HG03108 (cell line): ENCODE measurements at regions not wholly inside any gene's neighbourhood (a gene's known extent, or its start where the extent isn't known, plus 50 kb on each side); places are given as distances from the start of the nearest gene placed in this dataset.
"Not testable (repeated sequence)": the region's sequence is repeated elsewhere in the genome, so short reads cannot be mapped to it uniquely, and the experiment has no call there.

Experiments used
- ATAC-seq: cut with Tn5 transposase; IDR thresholded peaks from one replicate; pipeline ENCODE4 v1.9.1; 2021; ENCODE audit warnings: moderate library complexity; ENCODE audit not compliant: unreplicated experiment

DNA sequence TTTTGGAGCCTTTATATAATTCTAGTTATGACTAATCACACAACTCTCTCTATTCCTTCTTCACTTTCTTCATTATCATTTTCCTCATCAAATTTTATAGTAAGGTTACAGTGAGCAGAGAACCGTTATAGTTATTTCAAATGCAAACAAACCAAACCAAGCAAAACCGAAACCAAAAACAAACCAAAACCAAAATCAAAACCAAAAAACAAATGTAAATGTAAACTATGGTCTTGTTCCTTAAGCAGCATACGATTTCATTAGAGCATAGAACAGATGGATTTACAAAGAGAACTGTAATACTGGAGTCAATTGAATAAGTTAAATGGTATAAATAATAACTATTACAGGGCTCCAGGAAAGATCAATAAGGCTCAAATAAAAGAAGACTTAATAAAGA, 447.1 kb downstream of the LRRC70 start:
- ATAC-seq = no peak

- ATAC-seq = no peak
Observed at GRCh38 chr5:63022403-63022802, 443.8 kb downstream of the LRRC70 start.

- ATAC-seq = no peak
Observed at GRCh38 chr5:63011158-63011557, 432.5 kb downstream of the LRRC70 start.

- ATAC-seq = no peak
Observed at GRCh38 chr5:63008195-63008594, 429.6 kb downstream of the LRRC70 start.

DNA sequence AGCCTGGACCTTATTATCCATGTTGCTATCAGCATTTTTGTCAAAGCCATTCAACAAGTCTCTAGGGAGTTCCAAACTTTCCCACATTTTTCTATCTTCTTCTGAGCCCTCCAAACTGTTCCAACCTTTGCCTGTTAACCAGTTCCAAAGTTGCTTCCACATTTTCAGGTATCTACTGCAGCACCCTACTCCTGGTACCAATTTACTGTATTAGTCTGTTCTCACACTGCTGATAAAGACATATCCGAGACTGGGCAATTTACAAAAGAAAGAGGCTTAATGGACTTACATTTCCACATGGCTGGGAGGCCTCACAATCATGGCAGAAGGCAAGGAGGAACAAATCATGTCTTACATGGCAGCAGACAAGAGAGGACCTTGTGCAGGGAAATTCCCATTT, 416.2 kb downstream of the LRRC70 start:
- ATAC-seq = not testable (repeated sequence)

- no peak for ATAC-seq
Observed at GRCh38 chr5:62985749-62986148, 407.1 kb downstream of the LRRC70 start.

DNA sequence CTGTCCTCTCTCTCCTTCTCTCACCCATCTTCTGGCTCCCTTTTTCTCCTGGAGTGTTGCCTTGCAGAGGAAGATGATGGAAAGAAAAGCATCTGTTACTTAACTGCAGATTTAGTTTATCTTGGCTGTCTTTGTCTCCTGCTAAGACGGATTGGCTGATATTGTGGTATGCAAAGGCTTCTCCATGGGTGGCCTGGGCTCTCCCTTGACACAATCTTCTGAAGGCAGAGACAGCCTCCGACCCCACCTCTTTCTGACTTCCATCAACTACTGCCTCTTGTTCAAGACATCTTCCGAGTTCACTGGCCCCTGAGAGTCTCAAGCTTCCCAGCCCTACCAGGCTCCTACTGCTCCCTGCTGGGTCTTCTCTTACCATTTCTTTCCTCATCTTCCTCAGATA, 403.7 kb downstream of the LRRC70 start:
- ATAC-seq = no peak

DNA sequence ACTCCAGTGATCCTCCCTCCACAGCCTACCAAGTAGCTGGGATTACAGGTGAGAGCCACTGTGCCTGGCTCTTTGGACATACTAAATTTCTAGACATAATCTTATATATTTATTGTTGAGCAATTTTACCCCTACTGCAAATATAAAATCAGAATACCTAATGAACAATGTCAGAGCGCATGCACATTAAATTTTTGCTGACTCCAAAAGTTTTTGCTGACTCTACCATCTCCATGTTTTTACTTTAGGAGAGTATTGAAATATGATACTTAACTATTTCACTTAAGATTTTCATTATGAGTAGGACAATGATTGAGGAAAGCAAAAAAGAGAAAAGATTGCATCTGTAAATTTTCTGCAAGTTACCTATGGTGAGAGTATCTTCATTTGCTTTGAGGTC, 402.3 kb downstream of the LRRC70 start:
- no peak for ATAC-seq

GRCh38 chr5:62979472-62979871, 400.9 kb downstream of the LRRC70 start:
- no peak for ATAC-seq

GRCh38 chr5:62977661-62978060, 399.0 kb downstream of the LRRC70 start:
- ATAC-seq = no peak

DNA sequence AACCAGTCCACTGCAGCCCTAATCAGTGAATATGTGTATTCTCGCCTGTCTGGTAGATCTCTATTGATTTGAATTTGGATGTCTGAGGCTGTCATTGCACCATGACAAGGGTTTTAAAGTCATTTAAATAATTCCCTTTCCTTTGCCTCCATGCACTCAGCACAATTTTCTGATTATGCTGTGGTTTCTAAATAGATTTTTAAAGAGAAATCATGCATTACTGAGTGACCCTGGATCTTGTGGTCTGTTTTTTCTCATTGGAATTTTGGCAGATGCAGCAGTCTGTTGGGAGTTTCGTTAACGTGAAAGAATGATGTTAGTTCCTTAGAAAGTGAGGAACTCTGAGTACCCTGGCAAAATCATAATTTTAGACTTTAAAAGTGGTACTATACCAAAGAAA, 396.0 kb downstream of the LRRC70 start:
- ATAC-seq = no peak

GRCh38 chr5:62969409-62970120, 390.9 kb downstream of the LRRC70 start:
- no peak for ATAC-seq

DNA sequence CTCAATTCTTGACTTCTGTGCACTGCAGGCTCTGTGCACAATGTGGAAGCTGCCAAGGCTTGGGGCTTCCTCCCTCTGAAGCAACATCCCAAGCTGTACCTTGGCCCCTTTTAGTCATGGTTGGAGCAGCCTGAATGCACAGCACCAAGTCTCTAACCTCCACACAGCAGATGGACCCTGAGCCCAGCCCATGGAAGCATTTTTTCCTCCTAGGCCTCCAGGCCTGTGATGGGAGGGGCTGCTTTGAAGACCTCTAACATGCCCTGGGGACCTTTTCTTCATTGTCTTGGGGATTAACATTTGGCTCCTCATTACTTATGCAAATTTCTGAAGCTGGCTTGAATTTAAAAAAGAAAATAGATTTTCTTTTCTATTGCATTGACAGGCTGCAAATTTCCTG, 385.8 kb downstream of the LRRC70 start:
- no peak for ATAC-seq

DNA sequence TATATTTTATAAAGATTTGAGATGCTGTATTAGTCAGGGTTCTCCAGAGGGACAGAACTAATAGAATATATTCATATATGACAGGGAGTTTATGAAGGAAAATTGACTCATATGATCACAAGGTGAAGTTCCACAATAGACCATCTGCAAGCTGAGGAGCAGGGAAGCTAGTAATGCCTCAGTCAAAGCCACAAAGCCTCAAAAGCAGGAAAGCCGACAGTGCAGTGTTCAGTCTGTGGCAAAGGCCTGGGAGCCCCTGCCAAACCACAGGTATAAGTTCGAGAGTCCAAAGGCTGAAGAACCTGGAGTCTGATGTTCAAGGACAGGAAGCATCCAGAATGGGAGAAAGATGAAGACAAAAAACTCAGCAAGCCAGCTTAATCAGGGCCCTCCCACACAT, 382.2 kb downstream of the LRRC70 start:
- ATAC-seq = no peak

- no peak for ATAC-seq
Observed at GRCh38 chr5:62956597-62956996, 378.0 kb downstream of the LRRC70 start.

DNA sequence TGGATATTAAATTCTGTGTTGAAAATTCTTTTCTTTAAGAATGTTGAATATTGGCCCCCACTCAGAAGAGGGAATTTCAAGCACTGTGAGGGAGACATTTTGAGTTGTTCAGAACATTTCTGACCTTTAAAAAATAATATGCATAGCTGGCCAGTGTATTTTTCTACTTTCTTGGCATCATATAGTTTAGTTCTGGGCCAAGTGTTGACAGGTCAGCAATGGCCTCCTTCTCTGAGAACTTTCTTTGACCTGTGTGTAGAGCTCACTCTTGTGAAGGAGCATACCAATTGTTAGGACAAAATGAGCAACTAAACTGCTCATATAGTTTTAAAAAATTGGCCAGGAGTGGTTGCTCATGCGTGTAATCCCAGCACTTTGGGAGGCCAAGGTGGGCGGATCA, 376.0 kb downstream of the LRRC70 start:
- no peak for ATAC-seq

DNA sequence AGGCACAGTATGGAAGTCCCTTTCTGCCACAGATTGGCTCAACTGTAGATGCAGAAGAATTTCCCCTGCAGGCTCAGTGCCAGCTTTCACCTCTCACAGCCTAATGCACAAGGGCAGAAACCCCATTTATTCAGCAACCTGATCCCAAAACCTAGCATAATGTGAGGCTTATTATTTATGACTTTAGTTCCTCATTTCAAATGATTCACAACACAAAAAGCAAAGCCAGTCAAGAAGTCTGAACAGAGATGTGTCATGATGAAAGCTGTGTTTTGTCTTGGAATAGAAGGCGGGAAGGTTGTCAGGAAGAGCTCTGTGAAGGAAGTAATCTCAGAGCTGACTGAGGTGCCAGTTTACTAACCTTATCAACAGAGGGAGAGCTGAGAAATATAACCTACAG, 369.7 kb downstream of the LRRC70 start:
- ATAC-seq = no peak

DNA sequence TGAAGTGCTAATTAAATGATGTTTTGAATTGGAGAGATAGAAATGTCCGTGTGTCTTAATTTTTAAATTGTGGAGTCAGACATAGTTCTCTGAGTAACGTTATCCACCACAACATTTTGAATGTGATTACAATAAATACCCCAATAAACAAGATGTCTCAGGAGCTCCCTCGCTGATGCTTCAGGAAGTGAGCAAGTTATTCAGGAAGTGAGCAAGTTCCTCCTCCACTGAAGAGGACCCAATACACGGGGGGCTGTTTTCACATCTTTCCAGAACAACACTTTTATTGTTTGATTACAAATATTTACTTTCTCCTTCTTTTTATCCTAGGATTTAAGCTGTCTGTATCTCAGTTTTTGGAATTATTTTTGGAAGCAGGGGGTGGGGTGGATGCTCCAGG, 363.8 kb downstream of the LRRC70 start:
- no peak for ATAC-seq

DNA sequence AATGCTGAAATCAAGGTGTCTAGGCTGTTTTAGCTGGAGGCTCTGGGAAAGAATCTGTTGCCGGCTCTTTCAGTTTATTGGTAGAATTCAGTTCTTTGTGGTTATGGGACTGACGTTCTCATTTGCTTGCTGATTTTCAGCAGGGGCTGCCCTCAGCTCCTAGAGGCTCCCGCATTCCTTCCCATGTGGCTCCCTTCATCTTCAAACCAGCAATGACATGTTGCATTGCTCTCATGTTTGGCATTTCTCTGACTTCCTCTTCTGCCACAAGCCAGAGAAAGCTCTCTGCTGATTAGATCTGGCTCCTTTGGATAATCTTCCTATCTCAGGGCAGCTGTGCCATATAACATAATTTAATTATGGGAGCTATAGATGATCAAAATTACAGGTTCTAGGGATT, 360.3 kb downstream of the LRRC70 start:
- ATAC-seq = no peak

DNA sequence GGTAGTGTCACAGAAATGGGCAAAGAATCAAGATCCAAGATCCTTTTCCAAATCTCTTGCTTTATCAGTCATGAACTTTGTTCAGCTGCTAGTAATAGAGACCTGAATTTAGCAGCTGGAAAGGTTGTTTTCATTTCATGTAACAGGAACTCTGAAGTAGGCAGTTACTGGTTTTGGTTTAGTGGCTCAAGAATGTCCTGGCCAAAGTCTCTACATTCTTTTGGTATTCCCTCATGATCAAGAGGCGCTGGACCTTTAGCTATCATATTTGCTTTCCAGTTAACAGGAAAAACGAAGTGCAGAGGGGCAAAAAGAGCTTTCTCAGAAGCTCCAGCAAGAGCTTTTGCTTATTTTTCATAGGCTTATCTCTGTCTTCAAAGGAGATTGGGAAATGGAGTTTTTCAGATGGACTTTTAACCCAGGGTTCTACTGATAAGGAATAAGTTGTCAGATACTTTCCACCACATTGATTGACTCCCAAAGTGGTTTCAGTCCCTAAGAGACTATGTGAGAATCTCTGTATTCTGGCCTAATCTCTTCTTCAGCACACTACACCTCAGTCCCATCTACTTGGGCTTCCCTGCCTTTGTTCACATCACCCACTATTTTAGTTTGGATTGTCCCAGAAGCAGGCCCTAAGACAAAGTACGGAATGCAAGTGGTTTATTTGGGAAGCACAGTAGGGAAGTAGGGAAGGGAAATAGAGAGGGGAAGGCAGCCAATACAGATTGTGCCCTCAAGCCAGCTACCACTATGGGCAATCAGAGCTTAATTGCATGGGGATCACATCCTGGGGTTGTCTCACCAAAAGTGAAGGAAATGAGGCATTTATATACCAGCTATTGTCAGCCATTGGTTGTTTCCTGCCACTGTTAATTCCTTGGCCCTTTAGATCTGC, 359.3 kb downstream of the LRRC70 start:
- ATAC-seq = no peak

GRCh38 chr5:62935660-62936059, 357.0 kb downstream of the LRRC70 start:
- ATAC-seq = no peak

DNA sequence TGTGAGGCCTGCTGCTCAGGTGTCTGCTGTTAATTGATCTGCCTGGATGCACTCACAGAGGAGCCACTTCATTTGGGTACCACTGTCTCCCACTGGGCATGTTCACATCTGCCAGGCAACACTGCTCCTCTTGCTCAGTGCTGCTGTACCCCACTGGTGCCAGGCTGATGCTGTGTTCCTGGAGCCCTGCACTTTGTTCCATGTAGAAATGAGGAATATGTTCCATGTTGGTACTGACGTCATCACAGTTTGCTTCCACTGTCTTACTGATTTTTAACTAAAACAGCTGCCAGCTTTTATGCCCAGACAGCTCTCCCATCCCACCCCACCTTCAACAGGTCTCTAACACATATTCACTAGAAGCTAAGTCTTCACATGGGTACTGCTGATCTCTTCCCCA, 355.7 kb downstream of the LRRC70 start:
- ATAC-seq = no peak
